ENCODE measurements at regions not wholly inside any gene's neighbourhood (a gene's known extent, or its start where the extent isn't known, plus 50 kb on each side); places are given as distances from the start of the nearest gene placed in this dataset.
"Not testable (repeated sequence)": the region's sequence is repeated elsewhere in the genome, so short reads cannot be mapped to it uniquely, and the experiment has no call there.

GRCh38 chr2:193156480-193156879 is 961.7 kb upstream of the TMEFF2 start:
- in situ Hi-C loops (cut with MboI; ENCODE audit: low pct_unique_long_range_greater_than_20kb, low sequenced_read_pairs, unreplicated experiment) = no loop called here
- no peak for DNase-seq (ENCODE audit: low spot score)
- no peak for TF ChIP-seq CTCF (IDR thresholded peaks at IDR 0.05; ENCODE audit: extremely low read depth, insufficient read depth, missing control alignments)

- TF ChIP-seq CTCF (IDR thresholded peaks at IDR 0.05; ENCODE audit: extremely low read depth, insufficient read depth, missing control alignments) = no peak
- in situ Hi-C loops (cut with MboI; ENCODE audit: low pct_unique_long_range_greater_than_20kb, low sequenced_read_pairs, unreplicated experiment) = no loop called here
- no peak for DNase-seq (ENCODE audit: low spot score)
These were observed 959.3 kb upstream of the TMEFF2 start for GRCh38 chr2:193154076-193154475.

- no peak for DNase-seq (ENCODE audit: low spot score)
- in situ Hi-C loops (cut with MboI; ENCODE audit: low pct_unique_long_range_greater_than_20kb, low sequenced_read_pairs, unreplicated experiment) = no loop called here
- no peak for TF ChIP-seq CTCF (IDR thresholded peaks at IDR 0.05; ENCODE audit: extremely low read depth, insufficient read depth, missing control alignments)
These were observed 958.8 kb upstream of the TMEFF2 start for GRCh38 chr2:193153576-193153975.

GRCh38 chr2:193142467-193142866 is 947.7 kb upstream of the TMEFF2 start:
- in situ Hi-C loops (cut with MboI; ENCODE audit: low pct_unique_long_range_greater_than_20kb, low sequenced_read_pairs, unreplicated experiment); DNase-seq (ENCODE audit: low spot score): not testable (repeated sequence)

GRCh38 chr2:193141998-193142397 is 947.3 kb upstream of the TMEFF2 start:
- no peak for DNase-seq (ENCODE audit: low spot score)
- no peak for TF ChIP-seq CTCF (IDR thresholded peaks at IDR 0.05; ENCODE audit: extremely low read depth, insufficient read depth, missing control alignments)
- in situ Hi-C loops (cut with MboI; ENCODE audit: low pct_unique_long_range_greater_than_20kb, low sequenced_read_pairs, unreplicated experiment) = no loop called here

GRCh38 chr2:193140895-193141294 is 946.2 kb upstream of the TMEFF2 start:
- in situ Hi-C loops (cut with MboI; ENCODE audit: low pct_unique_long_range_greater_than_20kb, low sequenced_read_pairs, unreplicated experiment); DNase-seq (ENCODE audit: low spot score): not testable (repeated sequence)

GRCh38 chr2:193124815-193125214 is 930.1 kb upstream of the TMEFF2 start:
- TF ChIP-seq CTCF (IDR thresholded peaks at IDR 0.05; ENCODE audit: extremely low read depth, insufficient read depth, missing control alignments) = no peak
- in situ Hi-C loops (cut with MboI; ENCODE audit: low pct_unique_long_range_greater_than_20kb, low sequenced_read_pairs, unreplicated experiment) = no loop called here
- DNase-seq (ENCODE audit: low spot score) = no peak

GRCh38 chr2:193114827-193115226 is 920.1 kb upstream of the TMEFF2 start:
- TF ChIP-seq CTCF (IDR thresholded peaks at IDR 0.05; ENCODE audit: extremely low read depth, insufficient read depth, missing control alignments) = no peak
- DNase-seq (ENCODE audit: low spot score) = no peak
- in situ Hi-C loops (cut with MboI; ENCODE audit: low pct_unique_long_range_greater_than_20kb, low sequenced_read_pairs, unreplicated experiment) = no loop called here
